ENCODE measurements at regions not wholly inside any gene's neighbourhood (a gene's known extent, or its start where the extent isn't known, plus 50 kb on each side); places are given as distances from the start of the nearest gene placed in this dataset.

DNA sequence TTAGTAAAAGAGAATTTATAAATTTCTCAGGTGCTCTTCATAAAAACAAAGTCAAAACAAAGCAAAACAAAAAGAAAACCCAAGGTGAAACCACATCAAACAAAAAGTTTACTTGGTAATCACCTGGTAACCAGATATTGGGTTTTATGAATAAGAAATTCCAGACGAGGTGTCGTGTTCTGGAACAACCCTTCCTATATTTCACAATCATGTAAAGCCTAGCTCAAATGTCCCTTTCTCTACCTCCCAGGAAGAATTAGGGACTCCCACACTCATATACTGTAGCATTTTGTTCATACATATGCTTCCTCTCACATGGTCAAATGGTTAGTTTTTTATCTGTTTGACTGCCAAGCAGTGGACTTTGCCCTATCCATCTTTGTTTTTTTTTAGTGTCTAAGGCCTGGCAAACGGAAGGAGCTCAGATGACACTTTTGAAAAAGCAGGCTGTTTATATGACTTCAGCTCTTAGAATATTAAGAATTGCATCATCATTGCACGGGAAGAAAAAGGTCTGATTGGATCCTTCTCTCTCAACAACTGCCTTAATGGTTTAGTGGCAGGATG is 326.7 kb upstream of the TBL1XR1 start:
- H3K9me3 Mint-ChIP-seq, result peaks cover 8% of the 10 kb centered on the region
- ChIA-PET POLR2A (no interaction called here), CTCF (no interaction called here)
- no peak for ATAC-seq
- peak; percentile 93 for TF ChIP-seq GABPB1 (CRISPR knock-in tag; IDR thresholded peaks at IDR 0.05)
- TF ChIP-seq ZNF396 (CRISPR knock-in tag; IDR thresholded peaks at IDR 0.05; ENCODE audit: borderline replicate concordance), result no peak
- H3K36me3 Mint-ChIP-seq, result peaks cover 3% of the 10 kb centered on the region
- H3K27me3 Mint-ChIP-seq (ENCODE audit: low read depth), result no peaks in the 10 kb centered on the region
- no peak overlapping the region for H3K4me3 Mint-ChIP-seq
- no peak overlapping the region for H3K27ac Mint-ChIP-seq
- no peak for DNase-seq (ENCODE audit: low spot score)
- H3K4me1 Mint-ChIP-seq, result peaks cover 24% of the 10 kb centered on the region

DNA sequence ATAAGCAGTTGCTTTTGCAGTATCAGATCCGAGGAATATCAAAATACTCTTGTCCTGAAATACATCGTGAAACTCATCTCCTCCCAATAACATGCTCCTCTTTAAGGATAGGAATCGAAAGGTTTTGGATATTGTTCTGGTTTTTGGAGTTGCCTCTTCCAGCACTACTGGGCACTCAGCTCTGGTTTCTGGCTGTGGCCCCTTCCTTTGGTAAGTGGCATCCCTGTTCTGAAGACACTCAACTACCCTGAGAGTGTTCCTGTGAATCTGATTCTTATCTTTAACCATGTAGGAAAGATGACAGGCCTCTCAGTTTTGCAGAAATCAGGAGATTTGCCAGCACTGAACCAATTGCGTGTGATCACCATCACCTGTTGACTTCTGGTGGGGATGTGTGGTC is 327.5 kb upstream of the TBL1XR1 start:
- CTCF ChIA-PET, result no interaction called here
- ATAC-seq, result no peak
- peaks cover 3% of the 10 kb centered on the region for H3K36me3 Mint-ChIP-seq
- no peaks in the 10 kb centered on the region for H3K27me3 Mint-ChIP-seq (ENCODE audit: low read depth)
- peaks cover 24% of the 10 kb centered on the region for H3K4me1 Mint-ChIP-seq
- DNase-seq (ENCODE audit: low spot score), result no peak
- no peak overlapping the region for H3K27ac Mint-ChIP-seq
- H3K4me3 Mint-ChIP-seq, result no peak overlapping the region
- POLR2A ChIA-PET, result no interaction called here
- H3K9me3 Mint-ChIP-seq, result peaks cover 8% of the 10 kb centered on the region
- TF ChIP-seq ZNF423 (CRISPR knock-in tag; IDR thresholded peaks at IDR 0.05), result no peak
- TF ChIP-seq, protein P1, sequence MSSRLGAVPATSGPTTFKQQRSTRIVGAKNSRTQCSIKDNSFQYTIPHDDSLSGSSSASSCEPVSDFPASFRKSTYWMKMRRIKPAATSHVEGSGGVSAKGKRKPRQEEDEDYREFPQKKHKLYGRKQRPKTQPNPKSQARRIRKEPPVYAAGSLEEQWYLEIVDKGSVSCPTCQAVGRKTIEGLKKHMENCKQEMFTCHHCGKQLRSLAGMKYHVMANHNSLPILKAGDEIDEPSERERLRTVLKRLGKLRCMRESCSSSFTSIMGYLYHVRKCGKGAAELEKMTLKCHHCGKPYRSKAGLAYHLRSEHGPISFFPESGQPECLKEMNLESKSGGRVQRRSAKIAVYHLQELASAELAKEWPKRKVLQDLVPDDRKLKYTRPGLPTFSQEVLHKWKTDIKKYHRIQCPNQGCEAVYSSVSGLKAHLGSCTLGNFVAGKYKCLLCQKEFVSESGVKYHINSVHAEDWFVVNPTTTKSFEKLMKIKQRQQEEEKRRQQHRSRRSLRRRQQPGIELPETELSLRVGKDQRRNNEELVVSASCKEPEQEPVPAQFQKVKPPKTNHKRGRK (CRISPR knock-in tag; IDR thresholded peaks at IDR 0.05; ENCODE audit: borderline replicate concordance), result no peak
- TF ChIP-seq GABPB1 (CRISPR knock-in tag; IDR thresholded peaks at IDR 0.05), result no peak
- no peak for TF ChIP-seq PRRX2 (CRISPR knock-in tag; IDR thresholded peaks at IDR 0.05)
- TF ChIP-seq, protein P2, sequence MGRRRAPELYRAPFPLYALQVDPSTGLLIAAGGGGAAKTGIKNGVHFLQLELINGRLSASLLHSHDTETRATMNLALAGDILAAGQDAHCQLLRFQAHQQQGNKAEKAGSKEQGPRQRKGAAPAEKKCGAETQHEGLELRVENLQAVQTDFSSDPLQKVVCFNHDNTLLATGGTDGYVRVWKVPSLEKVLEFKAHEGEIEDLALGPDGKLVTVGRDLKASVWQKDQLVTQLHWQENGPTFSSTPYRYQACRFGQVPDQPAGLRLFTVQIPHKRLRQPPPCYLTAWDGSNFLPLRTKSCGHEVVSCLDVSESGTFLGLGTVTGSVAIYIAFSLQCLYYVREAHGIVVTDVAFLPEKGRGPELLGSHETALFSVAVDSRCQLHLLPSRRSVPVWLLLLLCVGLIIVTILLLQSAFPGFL (CRISPR knock-in tag; IDR thresholded peaks at IDR 0.05; ENCODE audit: borderline replicate concordance), result no peak
- no peak for TF ChIP-seq NR2C2 (CRISPR knock-in tag; IDR thresholded peaks at IDR 0.05)
- no peak for TF ChIP-seq MXD4 (CRISPR knock-in tag; IDR thresholded peaks at IDR 0.05; ENCODE audit: borderline replicate concordance)
- TF ChIP-seq ZNF263 (CRISPR knock-in tag; IDR thresholded peaks at IDR 0.05; ENCODE audit: low read depth), result no peak
- TF ChIP-seq, protein P3, sequence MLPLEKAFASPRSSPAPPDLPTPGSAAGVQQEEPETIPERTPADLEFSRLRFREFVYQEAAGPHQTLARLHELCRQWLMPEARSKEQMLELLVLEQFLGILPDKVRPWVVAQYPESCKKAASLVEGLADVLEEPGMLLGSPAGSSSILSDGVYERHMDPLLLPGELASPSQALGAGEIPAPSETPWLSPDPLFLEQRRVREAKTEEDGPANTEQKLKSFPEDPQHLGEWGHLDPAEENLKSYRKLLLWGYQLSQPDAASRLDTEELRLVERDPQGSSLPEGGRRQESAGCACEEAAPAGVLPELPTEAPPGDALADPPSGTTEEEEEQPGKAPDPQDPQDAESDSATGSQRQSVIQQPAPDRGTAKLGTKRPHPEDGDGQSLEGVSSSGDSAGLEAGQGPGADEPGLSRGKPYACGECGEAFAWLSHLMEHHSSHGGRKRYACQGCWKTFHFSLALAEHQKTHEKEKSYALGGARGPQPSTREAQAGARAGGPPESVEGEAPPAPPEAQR (CRISPR knock-in tag; IDR thresholded peaks at IDR 0.05), result no peak
- TF ChIP-seq, protein P4, sequence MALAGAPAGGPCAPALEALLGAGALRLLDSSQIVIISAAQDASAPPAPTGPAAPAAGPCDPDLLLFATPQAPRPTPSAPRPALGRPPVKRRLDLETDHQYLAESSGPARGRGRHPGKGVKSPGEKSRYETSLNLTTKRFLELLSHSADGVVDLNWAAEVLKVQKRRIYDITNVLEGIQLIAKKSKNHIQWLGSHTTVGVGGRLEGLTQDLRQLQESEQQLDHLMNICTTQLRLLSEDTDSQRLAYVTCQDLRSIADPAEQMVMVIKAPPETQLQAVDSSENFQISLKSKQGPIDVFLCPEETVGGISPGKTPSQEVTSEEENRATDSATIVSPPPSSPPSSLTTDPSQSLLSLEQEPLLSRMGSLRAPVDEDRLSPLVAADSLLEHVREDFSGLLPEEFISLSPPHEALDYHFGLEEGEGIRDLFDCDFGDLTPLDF (CRISPR knock-in tag; IDR thresholded peaks at IDR 0.05), result no peak
- TF ChIP-seq, protein P5, sequence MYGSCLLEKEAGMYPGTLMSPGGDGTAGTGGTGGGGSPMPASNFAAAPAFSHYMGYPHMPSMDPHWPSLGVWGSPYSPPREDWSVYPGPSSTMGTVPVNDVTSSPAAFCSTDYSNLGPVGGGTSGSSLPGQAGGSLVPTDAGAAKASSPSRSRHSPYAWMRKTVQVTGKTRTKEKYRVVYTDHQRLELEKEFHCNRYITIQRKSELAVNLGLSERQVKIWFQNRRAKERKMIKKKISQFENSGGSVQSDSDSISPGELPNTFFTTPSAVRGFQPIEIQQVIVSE (CRISPR knock-in tag; IDR thresholded peaks at IDR 0.05; ENCODE audit: borderline replicate concordance), result no peak
- no peak for TF ChIP-seq ELF4 (CRISPR knock-in tag; IDR thresholded peaks at IDR 0.05; ENCODE audit: low read depth)

DNA sequence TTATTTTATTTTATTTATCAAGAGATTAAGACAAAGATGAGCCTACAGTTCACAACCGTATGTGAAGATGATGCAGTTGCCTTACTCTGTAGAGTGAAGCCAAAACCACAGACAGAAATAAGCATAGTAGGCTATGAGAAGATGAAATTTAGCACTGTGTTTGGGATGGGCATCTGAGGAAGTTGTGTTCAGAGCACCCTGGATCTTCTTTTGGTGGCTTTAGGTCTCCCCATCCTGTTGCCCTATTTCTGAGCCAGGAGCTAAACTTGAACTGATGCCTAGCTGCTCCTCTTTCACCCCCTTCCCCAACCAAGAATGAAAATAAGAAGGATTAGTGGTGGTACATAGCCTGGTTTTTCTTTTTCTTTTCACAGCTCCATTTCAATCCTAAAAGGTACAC is 328.1 kb upstream of the TBL1XR1 start:
- Mint-ChIP-seq H3K4me3 (no peak overlapping the region), H3K36me3 (peaks cover 3% of the 10 kb centered on the region), H3K27me3 (ENCODE audit: low read depth) (no peaks in the 10 kb centered on the region), H3K27ac (no peak overlapping the region), H3K9me3 (peaks cover 8% of the 10 kb centered on the region), H3K4me1 (peaks cover 20% of the 10 kb centered on the region)
- ChIA-PET CTCF (no interaction called here), POLR2A (no interaction called here)
- DNase-seq (ENCODE audit: low spot score) (no peak), ATAC-seq (no peak)
- no peak for TF ChIP-seq NR1H2 (CRISPR knock-in tag; IDR thresholded peaks at IDR 0.05)
- TF ChIP-seq ZNF416 (CRISPR knock-in tag; IDR thresholded peaks at IDR 0.05), result no peak
- TF ChIP-seq, protein P6, sequence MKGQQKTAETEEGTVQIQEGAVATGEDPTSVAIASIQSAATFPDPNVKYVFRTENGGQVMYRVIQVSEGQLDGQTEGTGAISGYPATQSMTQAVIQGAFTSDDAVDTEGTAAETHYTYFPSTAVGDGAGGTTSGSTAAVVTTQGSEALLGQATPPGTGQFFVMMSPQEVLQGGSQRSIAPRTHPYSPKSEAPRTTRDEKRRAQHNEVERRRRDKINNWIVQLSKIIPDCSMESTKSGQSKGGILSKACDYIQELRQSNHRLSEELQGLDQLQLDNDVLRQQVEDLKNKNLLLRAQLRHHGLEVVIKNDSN (CRISPR knock-in tag; IDR thresholded peaks at IDR 0.05), result no peak
- no peak for TF ChIP-seq NR2C2 (CRISPR knock-in tag; IDR thresholded peaks at IDR 0.05)
- TF ChIP-seq FOXK1 (CRISPR knock-in tag; IDR thresholded peaks at IDR 0.05), result no peak
- TF ChIP-seq NFATC4 (CRISPR knock-in tag; IDR thresholded peaks at IDR 0.05), result no peak
- no peak for TF ChIP-seq ZNF219 (CRISPR knock-in tag; IDR thresholded peaks at IDR 0.05; ENCODE audit: borderline replicate concordance)
- TF ChIP-seq FOXP1 (CRISPR knock-in tag; IDR thresholded peaks at IDR 0.05; ENCODE audit: borderline replicate concordance), result no peak
- TF ChIP-seq, protein P7, sequence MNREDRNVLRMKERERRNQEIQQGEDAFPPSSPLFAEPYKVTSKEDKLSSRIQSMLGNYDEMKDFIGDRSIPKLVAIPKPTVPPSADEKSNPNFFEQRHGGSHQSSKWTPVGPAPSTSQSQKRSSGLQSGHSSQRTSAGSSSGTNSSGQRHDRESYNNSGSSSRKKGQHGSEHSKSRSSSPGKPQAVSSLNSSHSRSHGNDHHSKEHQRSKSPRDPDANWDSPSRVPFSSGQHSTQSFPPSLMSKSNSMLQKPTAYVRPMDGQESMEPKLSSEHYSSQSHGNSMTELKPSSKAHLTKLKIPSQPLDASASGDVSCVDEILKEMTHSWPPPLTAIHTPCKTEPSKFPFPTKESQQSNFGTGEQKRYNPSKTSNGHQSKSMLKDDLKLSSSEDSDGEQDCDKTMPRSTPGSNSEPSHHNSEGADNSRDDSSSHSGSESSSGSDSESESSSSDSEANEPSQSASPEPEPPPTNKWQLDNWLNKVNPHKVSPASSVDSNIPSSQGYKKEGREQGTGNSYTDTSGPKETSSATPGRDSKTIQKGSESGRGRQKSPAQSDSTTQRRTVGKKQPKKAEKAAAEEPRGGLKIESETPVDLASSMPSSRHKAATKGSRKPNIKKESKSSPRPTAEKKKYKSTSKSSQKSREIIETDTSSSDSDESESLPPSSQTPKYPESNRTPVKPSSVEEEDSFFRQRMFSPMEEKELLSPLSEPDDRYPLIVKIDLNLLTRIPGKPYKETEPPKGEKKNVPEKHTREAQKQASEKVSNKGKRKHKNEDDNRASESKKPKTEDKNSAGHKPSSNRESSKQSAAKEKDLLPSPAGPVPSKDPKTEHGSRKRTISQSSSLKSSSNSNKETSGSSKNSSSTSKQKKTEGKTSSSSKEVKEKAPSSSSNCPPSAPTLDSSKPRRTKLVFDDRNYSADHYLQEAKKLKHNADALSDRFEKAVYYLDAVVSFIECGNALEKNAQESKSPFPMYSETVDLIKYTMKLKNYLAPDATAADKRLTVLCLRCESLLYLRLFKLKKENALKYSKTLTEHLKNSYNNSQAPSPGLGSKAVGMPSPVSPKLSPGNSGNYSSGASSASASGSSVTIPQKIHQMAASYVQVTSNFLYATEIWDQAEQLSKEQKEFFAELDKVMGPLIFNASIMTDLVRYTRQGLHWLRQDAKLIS (CRISPR knock-in tag; IDR thresholded peaks at IDR 0.05; ENCODE audit: borderline replicate concordance), result no peak
- no peak for TF ChIP-seq NFYB (CRISPR knock-in tag; conservative IDR thresholded peaks at IDR 0.05; ENCODE audit: low read depth)
